ENCODE measurements at regions not wholly inside any gene's neighbourhood (a gene's known extent, or its start where the extent isn't known, plus 50 kb on each side); places are given as distances from the start of the nearest gene placed in this dataset.
A peak's percentile ranks its signal among the peaks of the same experiment; 100 is the strongest.
"Not testable (repeated sequence)": the region's sequence is repeated elsewhere in the genome, so short reads cannot be mapped to it uniquely, and the experiment has no call there.

GRCh38 chr14:99995700-99996356, 69.4 kb upstream of the EVL start:
- intact Hi-C loops (cut with DNase I) = no loop called here
- peak; percentile 14 to 65 (median 50) for TF ChIP-seq CTCF (IDR thresholded peaks at IDR 0.05)
- TF ChIP-seq POLR2AphosphoS5 (IDR thresholded peaks at IDR 0.05) = no peak
- TF ChIP-seq POLR2A (IDR thresholded peaks at IDR 0.05) = no peak

GRCh38 chr14:99996951-99997571, 68.2 kb upstream of the EVL start:
- H3K27me3 ChIP-seq (replicated peaks; ENCODE audit: insufficient read depth) = no peaks in the 10 kb centered on the region
- no peak overlapping the region for H3K27ac ChIP-seq
- no peak for DNase-seq (ENCODE audit: low spot score)
- intact Hi-C loops (cut with DNase I) = no loop called here
- no peaks in the 10 kb centered on the region for H3K4me1 ChIP-seq (replicated peaks)
- no peak overlapping the region for H3K4me3 ChIP-seq
- TF ChIP-seq POLR2AphosphoS5 (IDR thresholded peaks at IDR 0.05) = no peak
- no peak for TF ChIP-seq CTCF (IDR thresholded peaks at IDR 0.05)
- no peak for TF ChIP-seq POLR2A (IDR thresholded peaks at IDR 0.05)
- no peaks in the 10 kb centered on the region for H3K36me3 ChIP-seq
- no peaks in the 10 kb centered on the region for H3K9me3 ChIP-seq
- 92% methylated on average over 5 of the region's 5 CpGs for WGBS

More at GRCh38 chr14:99995700-99996356, 69.4 kb upstream of the EVL start:
- Histone ChIP-seq H3K27me3 (replicated peaks; ENCODE audit: insufficient read depth) (no peaks in the 10 kb centered on the region), H3K4me3 (no peak overlapping the region), H3K4me1 (replicated peaks) (no peaks in the 10 kb centered on the region), H3K9me3 (no peaks in the 10 kb centered on the region), H3K36me3 (no peaks in the 10 kb centered on the region), H3K27ac (no peak overlapping the region)
- 31% methylated on average over 2 of the region's 2 CpGs for WGBS
- peak; percentile 41 for DNase-seq (ENCODE audit: low spot score)

GRCh38 chr14:100000398-100000797, 64.8 kb upstream of the EVL start:
- DNase-seq (ENCODE audit: low spot score); intact Hi-C loops (cut with DNase I); H3K36me3 ChIP-seq; H3K27ac ChIP-seq; H3K27me3 ChIP-seq (replicated peaks; ENCODE audit: insufficient read depth); H3K4me1 ChIP-seq (replicated peaks); H3K9me3 ChIP-seq; H3K4me3 ChIP-seq: not testable (repeated sequence)
- 97% methylated on average over 15 of the region's 15 CpGs for WGBS

- DNase-seq (ENCODE audit: low spot score) = no peak
- Histone ChIP-seq H3K36me3 (no peaks in the 10 kb centered on the region), H3K4me1 (replicated peaks) (no peaks in the 10 kb centered on the region), H3K27ac (no peak overlapping the region), H3K9me3 (no peaks in the 10 kb centered on the region), H3K27me3 (replicated peaks; ENCODE audit: insufficient read depth) (no peaks in the 10 kb centered on the region), H3K4me3 (no peak overlapping the region)
- TF ChIP-seq CTCF (IDR thresholded peaks at IDR 0.05) = no peak
- 90% methylated on average over 1 of the region's 1 CpG for WGBS
- intact Hi-C loops (cut with DNase I) = no loop called here
These were observed 60.8 kb upstream of the EVL start for GRCh38 chr14:100004392-100004791.

GRCh38 chr14:100007254-100007653, 58.0 kb upstream of the EVL start:
- Histone ChIP-seq H3K4me3 (no peak overlapping the region), H3K36me3 (no peaks in the 10 kb centered on the region), H3K4me1 (replicated peaks) (peaks cover 2% of the 10 kb centered on the region), H3K27me3 (replicated peaks; ENCODE audit: insufficient read depth) (no peaks in the 10 kb centered on the region), H3K9me3 (no peaks in the 10 kb centered on the region), H3K27ac (no peak overlapping the region)
- DNase-seq (ENCODE audit: low spot score) = no peak
- TF ChIP-seq POLR2AphosphoS5 (IDR thresholded peaks at IDR 0.05) = no peak
- TF ChIP-seq CTCF (IDR thresholded peaks at IDR 0.05) = no peak
- TF ChIP-seq POLR2A (IDR thresholded peaks at IDR 0.05) = no peak
- intact Hi-C loops (cut with DNase I) = no loop called here
- 95% methylated on average over 1 of the region's 1 CpG for WGBS

GRCh38 chr14:100009802-100010201, 55.4 kb upstream of the EVL start:
- 10% methylated on average over 2 of the region's 2 CpGs for WGBS
- intact Hi-C loops (cut with DNase I); H3K4me1 ChIP-seq (replicated peaks); H3K36me3 ChIP-seq; H3K27ac ChIP-seq; H3K9me3 ChIP-seq; H3K27me3 ChIP-seq (replicated peaks; ENCODE audit: insufficient read depth); H3K4me3 ChIP-seq; DNase-seq (ENCODE audit: low spot score): not testable (repeated sequence)
